ENCODE measurements at regions not wholly inside any gene's neighbourhood (a gene's known extent, or its start where the extent isn't known, plus 50 kb on each side); places are given as distances from the start of the nearest gene placed in this dataset.

DNA sequence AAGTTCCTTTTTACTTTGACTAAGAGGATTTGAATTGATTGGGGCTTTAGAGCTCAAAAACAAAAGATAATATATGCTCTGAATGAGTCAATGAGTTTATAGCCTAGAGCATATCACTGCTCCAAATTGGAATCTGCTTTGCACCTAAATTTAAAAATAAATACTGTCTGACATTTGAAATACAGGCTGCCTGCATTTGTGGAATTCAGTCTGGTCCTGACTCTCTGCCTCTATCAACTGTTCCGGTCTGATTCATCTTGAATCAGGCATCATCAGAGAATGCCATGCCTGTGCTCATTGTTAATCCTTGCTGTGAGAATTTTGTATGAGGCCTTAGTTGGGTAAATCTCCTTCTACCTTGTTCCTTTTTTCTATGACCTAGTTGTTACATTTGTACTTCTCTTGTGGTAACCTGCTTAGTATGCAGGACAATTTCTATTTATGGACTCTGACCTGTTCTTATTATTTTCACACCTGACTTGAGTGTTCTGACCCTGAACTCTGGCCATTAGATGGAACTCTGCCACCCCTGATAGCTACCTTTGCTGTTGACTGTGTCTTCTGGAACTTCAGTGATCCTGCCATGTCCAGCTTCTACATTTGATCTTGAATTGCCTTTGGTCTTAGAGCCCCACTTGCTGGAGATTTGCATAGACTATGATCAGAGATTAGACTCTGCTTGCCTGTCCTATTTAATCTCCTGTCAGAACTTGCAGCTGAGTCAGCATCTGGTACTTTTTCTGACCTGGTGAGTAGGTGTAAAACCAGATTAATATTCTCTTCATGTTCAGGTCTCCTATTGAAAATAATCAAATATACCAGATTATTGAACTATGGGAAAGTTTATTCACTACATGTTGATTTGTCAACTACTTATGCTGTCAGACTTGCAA is 442.7 kb upstream of the HS3ST5 start:
- no peaks in the 10 kb centered on the region for H3K27me3 Mint-ChIP-seq (ENCODE audit: insufficient read depth, low read depth, poor library complexity)
- H3K36me3 Mint-ChIP-seq (ENCODE audit: low read depth) = peaks cover 3% of the 10 kb centered on the region
- no peaks in the 10 kb centered on the region for H3K4me1 Mint-ChIP-seq
- H3K4me3 Mint-ChIP-seq = no peak overlapping the region
- no peak for TF ChIP-seq ZNF331 (CRISPR knock-in tag; IDR thresholded peaks at IDR 0.05; ENCODE audit: low read depth)
- TF ChIP-seq, protein P1, sequence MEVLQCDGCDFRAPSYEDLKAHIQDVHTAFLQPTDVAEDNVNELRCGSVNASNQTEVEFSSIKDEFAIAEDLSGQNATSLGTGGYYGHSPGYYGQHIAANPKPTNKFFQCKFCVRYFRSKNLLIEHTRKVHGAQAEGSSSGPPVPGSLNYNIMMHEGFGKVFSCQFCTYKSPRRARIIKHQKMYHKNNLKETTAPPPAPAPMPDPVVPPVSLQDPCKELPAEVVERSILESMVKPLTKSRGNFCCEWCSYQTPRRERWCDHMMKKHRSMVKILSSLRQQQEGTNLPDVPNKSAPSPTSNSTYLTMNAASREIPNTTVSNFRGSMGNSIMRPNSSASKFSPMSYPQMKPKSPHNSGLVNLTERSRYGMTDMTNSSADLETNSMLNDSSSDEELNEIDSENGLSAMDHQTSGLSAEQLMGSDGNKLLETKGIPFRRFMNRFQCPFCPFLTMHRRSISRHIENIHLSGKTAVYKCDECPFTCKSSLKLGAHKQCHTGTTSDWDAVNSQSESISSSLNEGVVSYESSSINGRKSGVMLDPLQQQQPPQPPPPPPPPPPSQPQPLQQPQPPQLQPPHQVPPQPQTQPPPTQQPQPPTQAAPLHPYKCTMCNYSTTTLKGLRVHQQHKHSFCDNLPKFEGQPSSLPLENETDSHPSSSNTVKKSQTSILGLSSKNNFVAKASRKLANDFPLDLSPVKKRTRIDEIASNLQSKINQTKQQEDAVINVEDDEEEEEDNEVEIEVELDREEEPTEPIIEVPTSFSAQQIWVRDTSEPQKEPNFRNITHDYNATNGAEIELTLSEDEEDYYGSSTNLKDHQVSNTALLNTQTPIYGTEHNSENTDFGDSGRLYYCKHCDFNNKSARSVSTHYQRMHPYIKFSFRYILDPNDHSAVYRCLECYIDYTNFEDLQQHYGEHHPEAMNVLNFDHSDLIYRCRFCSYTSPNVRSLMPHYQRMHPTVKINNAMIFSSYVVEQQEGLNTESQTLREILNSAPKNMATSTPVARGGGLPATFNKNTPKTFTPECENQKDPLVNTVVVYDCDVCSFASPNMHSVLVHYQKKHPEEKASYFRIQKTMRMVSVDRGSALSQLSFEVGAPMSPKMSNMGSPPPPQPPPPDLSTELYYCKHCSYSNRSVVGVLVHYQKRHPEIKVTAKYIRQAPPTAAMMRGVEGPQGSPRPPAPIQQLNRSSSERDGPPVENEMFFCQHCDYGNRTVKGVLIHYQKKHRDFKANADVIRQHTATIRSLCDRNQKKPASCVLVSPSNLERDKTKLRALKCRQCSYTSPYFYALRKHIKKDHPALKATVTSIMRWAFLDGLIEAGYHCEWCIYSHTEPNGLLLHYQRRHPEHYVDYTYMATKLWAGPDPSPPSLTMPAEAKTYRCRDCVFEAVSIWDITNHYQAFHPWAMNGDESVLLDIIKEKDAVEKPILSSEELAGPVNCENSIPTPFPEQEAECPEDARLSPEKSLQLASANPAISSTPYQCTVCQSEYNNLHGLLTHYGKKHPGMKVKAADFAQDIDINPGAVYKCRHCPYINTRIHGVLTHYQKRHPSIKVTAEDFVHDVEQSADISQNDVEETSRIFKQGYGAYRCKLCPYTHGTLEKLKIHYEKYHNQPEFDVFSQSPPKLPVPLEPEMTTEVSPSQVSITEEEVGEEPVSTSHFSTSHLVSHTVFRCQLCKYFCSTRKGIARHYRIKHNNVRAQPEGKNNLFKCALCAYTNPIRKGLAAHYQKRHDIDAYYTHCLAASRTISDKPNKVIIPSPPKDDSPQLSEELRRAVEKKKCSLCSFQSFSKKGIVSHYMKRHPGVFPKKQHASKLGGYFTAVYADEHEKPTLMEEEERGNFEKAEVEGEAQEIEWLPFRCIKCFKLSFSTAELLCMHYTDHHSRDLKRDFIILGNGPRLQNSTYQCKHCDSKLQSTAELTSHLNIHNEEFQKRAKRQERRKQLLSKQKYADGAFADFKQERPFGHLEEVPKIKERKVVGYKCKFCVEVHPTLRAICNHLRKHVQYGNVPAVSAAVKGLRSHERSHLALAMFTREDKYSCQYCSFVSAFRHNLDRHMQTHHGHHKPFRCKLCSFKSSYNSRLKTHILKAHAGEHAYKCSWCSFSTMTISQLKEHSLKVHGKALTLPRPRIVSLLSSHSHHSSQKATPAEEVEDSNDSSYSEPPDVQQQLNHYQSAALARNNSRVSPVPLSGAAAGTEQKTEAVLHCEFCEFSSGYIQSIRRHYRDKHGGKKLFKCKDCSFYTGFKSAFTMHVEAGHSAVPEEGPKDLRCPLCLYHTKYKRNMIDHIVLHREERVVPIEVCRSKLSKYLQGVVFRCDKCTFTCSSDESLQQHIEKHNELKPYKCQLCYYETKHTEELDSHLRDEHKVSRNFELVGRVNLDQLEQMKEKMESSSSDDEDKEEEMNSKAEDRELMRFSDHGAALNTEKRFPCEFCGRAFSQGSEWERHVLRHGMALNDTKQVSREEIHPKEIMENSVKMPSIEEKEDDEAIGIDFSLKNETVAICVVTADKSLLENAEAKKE (CRISPR knock-in tag; IDR thresholded peaks at IDR 0.05) = no peak
- TF ChIP-seq, protein P2, sequence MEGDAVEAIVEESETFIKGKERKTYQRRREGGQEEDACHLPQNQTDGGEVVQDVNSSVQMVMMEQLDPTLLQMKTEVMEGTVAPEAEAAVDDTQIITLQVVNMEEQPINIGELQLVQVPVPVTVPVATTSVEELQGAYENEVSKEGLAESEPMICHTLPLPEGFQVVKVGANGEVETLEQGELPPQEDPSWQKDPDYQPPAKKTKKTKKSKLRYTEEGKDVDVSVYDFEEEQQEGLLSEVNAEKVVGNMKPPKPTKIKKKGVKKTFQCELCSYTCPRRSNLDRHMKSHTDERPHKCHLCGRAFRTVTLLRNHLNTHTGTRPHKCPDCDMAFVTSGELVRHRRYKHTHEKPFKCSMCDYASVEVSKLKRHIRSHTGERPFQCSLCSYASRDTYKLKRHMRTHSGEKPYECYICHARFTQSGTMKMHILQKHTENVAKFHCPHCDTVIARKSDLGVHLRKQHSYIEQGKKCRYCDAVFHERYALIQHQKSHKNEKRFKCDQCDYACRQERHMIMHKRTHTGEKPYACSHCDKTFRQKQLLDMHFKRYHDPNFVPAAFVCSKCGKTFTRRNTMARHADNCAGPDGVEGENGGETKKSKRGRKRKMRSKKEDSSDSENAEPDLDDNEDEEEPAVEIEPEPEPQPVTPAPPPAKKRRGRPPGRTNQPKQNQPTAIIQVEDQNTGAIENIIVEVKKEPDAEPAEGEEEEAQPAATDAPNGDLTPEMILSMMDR (conservative IDR thresholded peaks at IDR 0.05; ENCODE audit: low read depth in 2 of 2) = 0 out of 4 replicates have a peak, but pooled peaks of 1 of the 2 experiments have one; percentile 3
- no peak for TF ChIP-seq JUNB (IDR thresholded peaks at IDR 0.05; ENCODE audit: unreplicated experiment)
- no peak overlapping the region for H3K4me3 ChIP-seq
- no peaks in the 10 kb centered on the region for H3F3A ChIP-seq (replicated peaks; ENCODE audit: low read depth)
- no peak for ATAC-seq
- no peak overlapping the region for H3K4me2 ChIP-seq
- H3K27ac ChIP-seq (ENCODE audit: low read depth) = no peak overlapping the region
- H3K9me2 ChIP-seq (ENCODE audit: insufficient read depth) = no peaks in the 10 kb centered on the region
- H2AFZ ChIP-seq = no peak overlapping the region
- no peaks in the 10 kb centered on the region for H3K36me3 ChIP-seq (ENCODE audit: insufficient read depth)
- no peaks in the 10 kb centered on the region for H3K4me1 ChIP-seq (ENCODE audit: insufficient read depth)
- H3K27ac Mint-ChIP-seq = no peak overlapping the region
- H3K9me3 Mint-ChIP-seq = peaks cover 8% of the 10 kb centered on the region; the same call in 1 of the 3 replicates
- no peaks in the 10 kb centered on the region for H3K27me3 ChIP-seq (ENCODE audit: insufficient read depth)
- no peak for DNase-seq (ENCODE audit: low spot score)
- H3K79me2 ChIP-seq (replicated peaks; ENCODE audit: insufficient read depth) = no peaks in the 10 kb centered on the region
- H4K20me1 ChIP-seq (replicated peaks; ENCODE audit: insufficient read depth) = no peaks in the 10 kb centered on the region

Data from GM23338 (cell line).